ENCODE measurements at regions not wholly inside any gene's neighbourhood (a gene's known extent, or its start where the extent isn't known, plus 50 kb on each side); places are given as distances from the start of the nearest gene placed in this dataset.

DNA sequence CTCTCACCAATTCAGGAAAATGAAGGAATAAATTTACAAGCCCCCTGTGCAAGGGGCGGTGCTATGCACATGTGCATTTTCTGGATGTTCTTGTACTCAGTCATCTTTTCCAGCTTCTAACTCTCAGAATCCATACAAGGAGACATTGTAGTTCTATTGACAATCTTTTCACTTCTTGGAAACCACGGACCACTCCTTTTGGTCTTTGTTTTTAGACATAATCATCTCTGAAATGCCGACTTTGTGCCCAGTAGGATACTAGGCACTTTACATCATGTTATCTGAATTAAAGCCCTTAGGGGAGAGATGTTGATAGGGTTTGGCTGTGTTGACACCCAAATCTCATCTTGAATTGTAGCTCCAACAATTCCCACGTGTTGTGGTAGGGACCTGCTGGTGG lies 322.6 kb upstream of the WWC1 start:
- no peak for DNase-seq (ENCODE audit: low spot score)
- TF ChIP-seq, protein P1, sequence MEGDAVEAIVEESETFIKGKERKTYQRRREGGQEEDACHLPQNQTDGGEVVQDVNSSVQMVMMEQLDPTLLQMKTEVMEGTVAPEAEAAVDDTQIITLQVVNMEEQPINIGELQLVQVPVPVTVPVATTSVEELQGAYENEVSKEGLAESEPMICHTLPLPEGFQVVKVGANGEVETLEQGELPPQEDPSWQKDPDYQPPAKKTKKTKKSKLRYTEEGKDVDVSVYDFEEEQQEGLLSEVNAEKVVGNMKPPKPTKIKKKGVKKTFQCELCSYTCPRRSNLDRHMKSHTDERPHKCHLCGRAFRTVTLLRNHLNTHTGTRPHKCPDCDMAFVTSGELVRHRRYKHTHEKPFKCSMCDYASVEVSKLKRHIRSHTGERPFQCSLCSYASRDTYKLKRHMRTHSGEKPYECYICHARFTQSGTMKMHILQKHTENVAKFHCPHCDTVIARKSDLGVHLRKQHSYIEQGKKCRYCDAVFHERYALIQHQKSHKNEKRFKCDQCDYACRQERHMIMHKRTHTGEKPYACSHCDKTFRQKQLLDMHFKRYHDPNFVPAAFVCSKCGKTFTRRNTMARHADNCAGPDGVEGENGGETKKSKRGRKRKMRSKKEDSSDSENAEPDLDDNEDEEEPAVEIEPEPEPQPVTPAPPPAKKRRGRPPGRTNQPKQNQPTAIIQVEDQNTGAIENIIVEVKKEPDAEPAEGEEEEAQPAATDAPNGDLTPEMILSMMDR (IDR thresholded peaks at IDR 0.05; ENCODE audit: extremely low read depth, missing control alignments) = no peak

DNA sequence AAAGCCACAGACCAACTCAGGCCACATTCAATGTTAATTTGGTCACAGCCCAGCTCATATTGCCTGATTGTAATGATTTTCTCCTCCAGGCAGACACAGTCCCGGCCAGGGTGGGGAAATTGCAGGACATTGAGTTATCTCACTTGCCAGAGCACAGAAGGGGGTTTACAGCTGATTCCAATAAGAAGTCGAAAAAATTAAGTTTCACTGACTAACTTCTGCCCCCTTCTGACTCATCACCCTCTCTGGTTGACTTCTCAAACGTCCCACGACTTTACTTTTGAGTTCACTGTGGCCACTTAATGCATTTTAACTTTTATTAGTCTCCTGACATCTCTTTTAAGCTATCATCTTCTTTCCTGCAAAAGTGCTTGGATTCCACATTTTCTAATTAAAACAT lies 321.4 kb upstream of the WWC1 start:
- TF ChIP-seq, protein P1 (IDR thresholded peaks at IDR 0.05; ENCODE audit: extremely low read depth, missing control alignments) = no peak
- peak; percentile 7 for DNase-seq (ENCODE audit: low spot score)

DNA sequence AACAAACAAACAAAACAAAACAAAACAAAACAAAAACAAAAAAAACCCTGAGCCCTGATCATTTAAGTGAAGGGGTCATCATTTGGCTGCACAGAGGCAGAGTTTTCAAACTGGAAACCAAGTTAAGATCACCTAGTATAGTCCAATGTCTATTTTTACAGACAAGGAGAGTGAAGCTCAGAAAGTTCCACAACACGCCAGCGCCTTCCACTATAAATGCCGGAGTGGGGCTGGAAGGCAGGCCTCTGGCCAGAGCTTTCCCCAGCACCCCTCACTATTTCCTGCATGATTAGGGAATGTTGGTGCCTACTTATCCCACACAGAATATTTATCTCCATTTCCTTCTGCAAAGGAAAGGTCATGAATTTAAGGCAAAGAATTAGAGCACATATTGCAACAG lies 319.7 kb upstream of the WWC1 start:
- no peak for DNase-seq (ENCODE audit: low spot score)
- TF ChIP-seq, protein P1 (IDR thresholded peaks at IDR 0.05; ENCODE audit: extremely low read depth, missing control alignments) = no peak

DNA sequence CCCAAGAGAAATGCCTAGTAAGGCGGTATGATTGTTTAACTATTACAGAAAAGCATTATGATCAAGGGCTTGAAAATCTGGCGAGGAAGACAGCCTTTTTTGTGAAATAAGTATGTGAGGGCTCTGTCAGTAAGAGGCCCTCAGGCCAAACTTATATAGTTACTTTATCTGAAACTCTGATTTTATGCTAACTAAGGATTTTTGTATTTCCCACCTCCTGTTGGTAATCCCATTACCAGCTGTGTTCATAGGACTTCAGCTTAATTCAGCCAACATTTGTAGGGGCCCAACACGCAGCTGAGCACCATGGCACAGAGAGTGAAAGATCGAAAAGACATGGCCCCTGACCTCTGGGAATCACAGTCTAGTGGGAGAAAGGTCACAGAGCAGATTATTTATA lies 318.3 kb upstream of the WWC1 start:
- TF ChIP-seq, protein P1 (IDR thresholded peaks at IDR 0.05; ENCODE audit: extremely low read depth, missing control alignments) = no peak
- DNase-seq (ENCODE audit: low spot score) = no peak

DNA sequence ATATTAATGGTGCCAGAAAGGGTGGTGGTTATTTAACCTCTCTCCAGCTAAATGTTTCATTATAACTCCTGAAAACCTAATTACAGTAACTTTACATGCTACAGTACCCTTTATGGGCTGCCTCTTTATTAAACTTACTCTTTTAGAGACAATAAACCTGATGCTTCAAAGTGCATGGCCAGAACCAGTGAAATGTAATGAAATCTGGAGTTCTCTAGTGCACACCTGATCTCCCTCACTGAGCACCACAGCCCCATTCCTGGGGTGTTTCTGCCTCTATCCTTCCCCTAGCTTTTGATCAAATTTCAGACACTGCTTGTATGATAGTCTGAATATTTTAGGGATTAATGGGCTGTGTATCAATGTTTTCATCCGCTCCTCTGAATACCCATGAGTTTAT lies 306.5 kb upstream of the WWC1 start:
- DNase-seq (ENCODE audit: low spot score) = no peak
- TF ChIP-seq, protein P1 (IDR thresholded peaks at IDR 0.05; ENCODE audit: extremely low read depth, missing control alignments) = no peak

DNA sequence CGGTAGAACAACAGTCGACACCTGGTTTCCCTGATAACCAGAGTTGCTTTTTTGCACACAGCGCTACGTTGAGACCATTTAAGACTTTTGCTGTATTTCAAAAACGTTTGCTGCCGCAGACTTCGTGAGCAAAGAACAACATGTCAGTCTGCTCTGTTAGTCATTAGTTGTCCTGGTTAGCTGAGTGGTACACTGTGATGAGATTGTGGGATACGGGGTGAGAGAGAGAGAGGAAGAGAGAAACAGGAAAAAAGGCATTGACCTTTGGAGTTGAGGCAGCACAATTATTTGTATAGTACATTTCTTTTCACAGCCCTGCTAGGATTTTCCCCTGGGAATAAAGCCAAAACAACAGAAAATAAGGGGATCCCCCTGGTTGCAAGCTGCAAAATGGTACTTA lies 306.1 kb upstream of the WWC1 start:
- TF ChIP-seq, protein P1 (IDR thresholded peaks at IDR 0.05; ENCODE audit: extremely low read depth, missing control alignments) = no peak
- DNase-seq (ENCODE audit: low spot score) = no peak

DNA sequence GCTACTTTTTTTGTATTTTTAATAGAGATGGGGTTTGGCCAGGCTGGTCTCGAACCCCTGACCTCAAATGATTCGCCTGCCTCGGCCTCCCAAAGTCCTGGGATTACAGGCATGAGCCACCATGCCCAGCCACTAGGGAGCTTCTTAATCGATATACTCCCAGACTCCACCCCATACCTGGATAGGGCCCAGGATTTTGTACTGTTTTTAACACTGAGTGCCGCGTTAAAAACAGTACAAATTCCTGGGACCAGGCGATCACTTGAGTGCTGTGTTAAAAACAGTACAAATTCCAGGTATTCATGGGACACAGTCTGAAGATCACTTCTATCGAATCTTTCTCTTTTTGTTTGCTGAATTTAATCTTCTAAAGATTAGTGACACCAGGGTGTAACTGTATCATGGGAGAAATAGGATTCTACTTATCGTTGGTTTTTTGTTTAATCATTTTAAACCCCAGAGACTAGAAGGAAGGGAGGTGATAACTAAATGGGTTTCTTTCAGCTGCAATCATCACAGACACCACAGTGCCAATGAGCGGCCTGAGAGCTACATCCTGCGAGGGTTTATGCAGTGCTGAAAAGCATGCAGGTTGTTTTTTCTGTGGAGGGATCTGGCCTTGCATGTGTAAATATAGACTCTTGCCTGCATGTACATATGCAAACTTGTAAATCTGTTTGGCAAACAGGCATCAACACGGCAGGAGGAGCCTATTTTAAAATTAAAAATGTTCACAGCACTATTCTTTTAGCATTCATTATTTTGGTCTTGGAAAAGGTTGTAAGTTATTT lies 303.8 kb upstream of the WWC1 start:
- TF ChIP-seq, protein P1 (IDR thresholded peaks at IDR 0.05; ENCODE audit: extremely low read depth, missing control alignments) = no peak
- DNase-seq (ENCODE audit: low spot score) = no peak
